ENCODE measurements at regions not wholly inside any gene's neighbourhood (a gene's known extent, or its start where the extent isn't known, plus 50 kb on each side); places are given as distances from the start of the nearest gene placed in this dataset.

- no peak for TF ChIP-seq CTCF (IDR thresholded peaks at IDR 0.05)
- no peak for TF ChIP-seq POLR2A (IDR thresholded peaks at IDR 0.05)
Measured at GRCh38 chr10:118904286-118904685, 125.2 kb upstream of the NANOS1 start.

All from thyroid gland (tissue), 4 donors.